Omental fat pad (tissue), 3 donors: ENCODE measurements at regions not wholly inside any gene's neighbourhood (a gene's known extent, or its start where the extent isn't known, plus 50 kb on each side); places are given as distances from the start of the nearest gene placed in this dataset.

Experiments
- ATAC-seq: fragments of 150-250 bp; one replicate; pipeline ENCODE4 v1.9.1; 2016; ENCODE audit warnings: mild to moderate bottlenecking, moderate library complexity; ENCODE audit not compliant: low FRiP score
- DNase-seq: peaks from one replicate; pipeline ENCODE4 v3.0.0-alpha.2; 2019; ENCODE audit warnings: low spot score
- TF ChIP-seq, protein P1 (sequence below), 3 donors: fragments of 450-650 bp; IDR thresholded peaks; one replicate each; pipeline ENCODE4 v1.5.1; 2016 to 2017; ENCODE audit warnings: antibody characterized with exemption in 3 of 3, mild to moderate bottlenecking in 3 of 3, moderate library complexity in 2 of 3

GRCh38 chr12:98162906-98163678 lies 352.3 kb upstream of the TMPO start:
- ATAC-seq (no peak), DNase-seq (no peak)
- TF ChIP-seq, protein P1, sequence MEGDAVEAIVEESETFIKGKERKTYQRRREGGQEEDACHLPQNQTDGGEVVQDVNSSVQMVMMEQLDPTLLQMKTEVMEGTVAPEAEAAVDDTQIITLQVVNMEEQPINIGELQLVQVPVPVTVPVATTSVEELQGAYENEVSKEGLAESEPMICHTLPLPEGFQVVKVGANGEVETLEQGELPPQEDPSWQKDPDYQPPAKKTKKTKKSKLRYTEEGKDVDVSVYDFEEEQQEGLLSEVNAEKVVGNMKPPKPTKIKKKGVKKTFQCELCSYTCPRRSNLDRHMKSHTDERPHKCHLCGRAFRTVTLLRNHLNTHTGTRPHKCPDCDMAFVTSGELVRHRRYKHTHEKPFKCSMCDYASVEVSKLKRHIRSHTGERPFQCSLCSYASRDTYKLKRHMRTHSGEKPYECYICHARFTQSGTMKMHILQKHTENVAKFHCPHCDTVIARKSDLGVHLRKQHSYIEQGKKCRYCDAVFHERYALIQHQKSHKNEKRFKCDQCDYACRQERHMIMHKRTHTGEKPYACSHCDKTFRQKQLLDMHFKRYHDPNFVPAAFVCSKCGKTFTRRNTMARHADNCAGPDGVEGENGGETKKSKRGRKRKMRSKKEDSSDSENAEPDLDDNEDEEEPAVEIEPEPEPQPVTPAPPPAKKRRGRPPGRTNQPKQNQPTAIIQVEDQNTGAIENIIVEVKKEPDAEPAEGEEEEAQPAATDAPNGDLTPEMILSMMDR (IDR thresholded peaks at IDR 0.05), result no peak

GRCh38 chr12:98172304-98172703 lies 343.1 kb upstream of the TMPO start:
- ATAC-seq (no peak), DNase-seq (no peak)
- TF ChIP-seq, protein P1 (IDR thresholded peaks at IDR 0.05), result no peak

GRCh38 chr12:98172801-98173200 lies 342.6 kb upstream of the TMPO start:
- no peak for ATAC-seq
- no peak for DNase-seq

DNA sequence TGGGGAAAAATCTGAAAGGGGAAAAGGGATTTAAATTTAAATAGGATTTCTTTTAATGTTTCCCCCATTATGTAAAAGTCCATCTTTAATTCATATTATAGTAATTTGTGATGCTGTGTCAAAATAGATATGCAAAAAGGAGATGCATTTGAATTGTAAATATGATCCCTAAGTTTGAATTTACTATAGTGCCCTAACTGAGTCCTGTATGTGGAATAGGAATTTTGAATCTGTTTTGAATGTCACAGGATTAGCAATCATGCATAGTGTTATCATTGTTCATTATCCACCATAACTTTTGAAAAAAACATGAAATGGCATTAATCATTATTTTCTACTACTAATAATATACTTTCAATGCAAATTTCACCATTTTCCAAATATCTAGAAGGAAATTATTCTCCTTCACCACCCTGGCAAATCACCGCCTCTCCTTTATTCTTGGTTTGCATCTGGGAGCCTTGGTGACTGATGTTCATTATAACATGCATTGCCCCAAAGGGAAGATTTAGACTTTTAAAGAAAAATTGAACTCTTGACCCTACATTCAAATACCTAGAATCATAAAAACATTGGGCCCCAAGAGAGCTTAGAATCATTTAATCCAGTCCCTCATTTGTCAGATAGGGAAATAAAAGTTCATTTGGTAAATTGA lies 341.5 kb upstream of the TMPO start:
- TF ChIP-seq, protein P1 (IDR thresholded peaks at IDR 0.05), result no peak
- DNase-seq (no peak), ATAC-seq (no peak)

More at GRCh38 chr12:98172801-98173200, 342.6 kb upstream of the TMPO start:
- TF ChIP-seq, protein P1 (IDR thresholded peaks at IDR 0.05), result no peak

DNA sequence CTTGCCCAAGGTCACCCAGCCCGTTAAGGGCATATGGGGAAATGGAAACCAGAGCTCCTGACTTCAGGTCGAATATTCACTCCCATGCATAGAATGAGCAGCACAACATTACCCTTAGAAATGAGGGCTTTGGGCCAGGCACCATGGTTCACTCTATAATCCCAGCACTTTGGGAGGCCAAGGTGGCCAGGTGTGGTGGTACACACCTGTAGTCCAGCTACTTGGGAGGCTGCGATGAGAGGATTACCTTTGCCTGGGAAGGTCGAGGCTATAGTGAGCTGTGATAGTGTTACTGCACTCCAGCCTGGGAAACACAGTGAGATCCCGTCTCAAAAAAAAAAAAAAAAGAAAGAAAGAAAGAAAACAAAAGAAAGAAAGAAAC lies 341.0 kb upstream of the TMPO start:
- TF ChIP-seq, protein P1 (IDR thresholded peaks at IDR 0.05), result no peak
- no peak for DNase-seq

DNA sequence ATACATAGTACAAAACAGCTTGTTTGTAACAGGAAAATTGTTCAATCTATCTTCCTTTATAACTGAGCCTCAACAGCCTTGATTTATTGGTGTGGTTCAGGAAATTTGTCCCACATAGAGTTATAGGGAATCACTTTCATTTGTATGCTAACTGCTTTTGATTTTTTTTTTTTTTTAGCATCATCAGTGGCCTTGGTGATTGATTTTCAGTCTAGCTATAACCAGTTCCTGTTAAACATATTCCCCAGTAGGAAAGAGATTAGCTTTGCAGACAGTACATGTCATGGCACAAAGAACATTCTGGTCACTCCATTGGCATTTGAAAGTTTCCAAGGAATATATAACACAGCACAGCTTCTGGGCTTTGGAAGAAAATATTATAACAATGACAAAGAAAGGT lies 337.3 kb upstream of the TMPO start:
- DNase-seq (no peak), ATAC-seq (no peak)
- TF ChIP-seq, protein P1 (IDR thresholded peaks at IDR 0.05), result no peak

More for the DNA sequence above, 341.0 kb upstream of the TMPO start:
- ATAC-seq, result no peak

DNA sequence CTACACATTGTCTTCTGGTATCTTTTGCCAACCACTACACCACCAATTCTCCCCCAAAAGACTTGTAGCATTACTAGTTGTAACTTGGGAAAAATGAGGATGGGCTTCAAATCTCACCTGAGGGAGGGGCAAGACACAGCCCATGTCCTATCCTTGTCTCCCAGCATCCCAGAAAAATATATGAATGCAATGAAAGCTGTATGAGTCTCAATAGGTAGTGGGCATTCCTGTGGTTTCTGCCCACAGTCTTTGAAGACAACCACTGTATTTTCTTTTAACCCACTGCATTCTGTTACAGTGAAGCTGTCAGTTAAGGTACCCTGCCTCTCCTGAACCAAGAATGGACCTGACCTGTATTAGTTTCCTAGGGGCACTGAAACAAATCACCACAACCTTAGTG lies 336.2 kb upstream of the TMPO start:
- DNase-seq (no peak), ATAC-seq (no peak)
- TF ChIP-seq, protein P1 (IDR thresholded peaks at IDR 0.05), result no peak
